WI38 (cell line): ENCODE measurements at regions not wholly inside any gene's neighbourhood (a gene's known extent, or its start where the extent isn't known, plus 50 kb on each side); places are given as distances from the start of the nearest gene placed in this dataset.
"Not testable (repeated sequence)": the region's sequence is repeated elsewhere in the genome, so short reads cannot be mapped to it uniquely, and the experiment has no call there.

Experiments used
- H3K4me3 ChIP-seq: 2 replicates; pipeline ENCODE4 v1.5.1; 2011; ENCODE audit warnings: low read depth, mild to moderate bottlenecking, control low read depth, low read length
- CTCF ChIP-seq: IDR thresholded peaks from 2 replicates; pipeline ENCODE4 v1.5.1; 2012; ENCODE audit warnings: low read depth, mild to moderate bottlenecking, control low read depth, low read length

GRCh38 chr1:178031856-178032320, 62.0 kb upstream of the RASAL2 start:
- H3K4me3 ChIP-seq = no peak overlapping the region
- TF ChIP-seq CTCF = peak; percentile 72

GRCh38 chr1:178033019-178033418, 60.9 kb upstream of the RASAL2 start:
- H3K4me3 ChIP-seq = no peak overlapping the region
- TF ChIP-seq CTCF = no peak

- TF ChIP-seq CTCF = no peak
Observed at GRCh38 chr1:178034676-178035075, 59.2 kb upstream of the RASAL2 start.

GRCh38 chr1:178036090-178036489, 57.8 kb upstream of the RASAL2 start:
- no peak overlapping the region for H3K4me3 ChIP-seq
- TF ChIP-seq CTCF = no peak

More at GRCh38 chr1:178034676-178035075, 59.2 kb upstream of the RASAL2 start:
- H3K4me3 ChIP-seq = no peak overlapping the region

- H3K4me3 ChIP-seq = peak overlapping the region; percentile 67
- no peak; the same call in 1 of the 2 replicates for TF ChIP-seq CTCF
Observed at GRCh38 chr1:178037510-178038253, 56.2 kb upstream of the RASAL2 start.

- TF ChIP-seq CTCF = no peak
Observed at GRCh38 chr1:178038372-178038771, 55.5 kb upstream of the RASAL2 start.

GRCh38 chr1:178039891-178040290, 54.0 kb upstream of the RASAL2 start:
- no peak for TF ChIP-seq CTCF

More at GRCh38 chr1:178038372-178038771, 55.5 kb upstream of the RASAL2 start:
- H3K4me3 ChIP-seq = peak overlapping the region; percentile 67

GRCh38 chr1:178043940-178044339, 50.0 kb upstream of the RASAL2 start:
- H3K4me3 ChIP-seq = not testable (repeated sequence)

More at GRCh38 chr1:178039891-178040290, 54.0 kb upstream of the RASAL2 start:
- no peak overlapping the region for H3K4me3 ChIP-seq
